Chondrocyte (in vitro differentiated cells): ENCODE measurements at regions not wholly inside any gene's neighbourhood (a gene's known extent, or its start where the extent isn't known, plus 50 kb on each side); places are given as distances from the start of the nearest gene placed in this dataset.

ENCODE experiments used
- DNase-seq: peaks from one replicate; pipeline ENCODE4 v3.0.0; 2021; ENCODE audit warnings: mixed read lengths, low spot score
- H3K27ac Mint-ChIP-seq: one replicate; pipeline ENCODE4 v1.8.0; 2021; ENCODE audit warnings: mild to moderate bottlenecking, moderate library complexity, mixed read lengths; ENCODE audit not compliant: unreplicated experiment
- H3K27me3 Mint-ChIP-seq: 2 replicates; pipeline ENCODE4 v1.8.0; 2021; ENCODE audit warnings: low read depth, mixed read lengths
- H3K36me3 Mint-ChIP-seq: 2 replicates; pipeline ENCODE4 v1.8.0; 2021; ENCODE audit warnings: low read depth, mixed read lengths
- H3K4me1 Mint-ChIP-seq: 2 replicates; pipeline ENCODE4 v1.8.0; 2021; ENCODE audit warnings: low read depth, mild to moderate bottlenecking, mixed read lengths
- H3K4me3 Mint-ChIP-seq: one replicate; pipeline ENCODE4 v1.8.0; 2021; ENCODE audit warnings: mild to moderate bottlenecking, moderate library complexity, mixed read lengths; ENCODE audit not compliant: unreplicated experiment
- H3K9me3 Mint-ChIP-seq: 2 replicates; pipeline ENCODE4 v1.8.0; 2021; ENCODE audit warnings: low read depth, mixed read lengths
- TF ChIP-seq, protein P1 (sequence below): fragments of 200-600 bp; sonication (generic); IDR thresholded peaks from 2 replicates; pipeline ENCODE4 v1.5.0; 2021; ENCODE audit warnings: antibody characterized with exemption, mild to moderate bottlenecking, moderate library complexity

DNA sequence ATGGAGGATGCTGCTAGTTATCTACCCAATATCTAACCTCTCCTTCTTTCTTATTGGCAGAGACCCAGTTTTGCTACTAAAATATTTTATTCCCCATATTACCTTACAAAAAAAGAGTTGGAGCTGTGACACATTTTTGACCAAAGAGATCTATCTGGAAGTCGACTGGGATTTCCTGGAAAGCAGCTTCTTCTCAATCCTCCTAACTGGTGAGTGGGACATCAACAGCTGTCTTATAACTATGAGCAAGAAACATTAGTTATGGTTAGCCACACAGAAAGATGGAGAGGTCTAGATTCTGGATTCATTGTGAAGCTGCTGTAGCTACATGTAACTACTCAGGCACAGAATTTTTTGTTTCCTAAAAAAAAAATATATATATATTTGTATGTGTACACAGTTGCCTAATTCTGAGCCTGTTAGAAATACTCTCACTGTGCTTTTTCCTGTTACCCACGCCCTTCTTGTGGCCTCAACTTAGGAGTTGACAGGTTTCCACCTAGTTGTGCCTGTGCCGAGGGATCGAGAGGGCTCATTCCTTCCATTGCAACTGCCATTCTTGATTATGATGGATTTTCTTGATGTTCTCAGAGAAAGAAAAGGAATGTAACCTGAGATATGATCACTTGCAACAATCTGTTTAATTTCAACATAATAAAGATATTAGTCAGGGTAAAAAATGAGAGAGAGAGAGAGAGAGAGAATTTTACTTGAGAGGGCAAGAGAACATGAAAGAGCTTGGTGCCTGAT is 142.0 kb downstream of the SLC17A6 start:
- DNase-seq, result no peak
- TF ChIP-seq, protein P1, sequence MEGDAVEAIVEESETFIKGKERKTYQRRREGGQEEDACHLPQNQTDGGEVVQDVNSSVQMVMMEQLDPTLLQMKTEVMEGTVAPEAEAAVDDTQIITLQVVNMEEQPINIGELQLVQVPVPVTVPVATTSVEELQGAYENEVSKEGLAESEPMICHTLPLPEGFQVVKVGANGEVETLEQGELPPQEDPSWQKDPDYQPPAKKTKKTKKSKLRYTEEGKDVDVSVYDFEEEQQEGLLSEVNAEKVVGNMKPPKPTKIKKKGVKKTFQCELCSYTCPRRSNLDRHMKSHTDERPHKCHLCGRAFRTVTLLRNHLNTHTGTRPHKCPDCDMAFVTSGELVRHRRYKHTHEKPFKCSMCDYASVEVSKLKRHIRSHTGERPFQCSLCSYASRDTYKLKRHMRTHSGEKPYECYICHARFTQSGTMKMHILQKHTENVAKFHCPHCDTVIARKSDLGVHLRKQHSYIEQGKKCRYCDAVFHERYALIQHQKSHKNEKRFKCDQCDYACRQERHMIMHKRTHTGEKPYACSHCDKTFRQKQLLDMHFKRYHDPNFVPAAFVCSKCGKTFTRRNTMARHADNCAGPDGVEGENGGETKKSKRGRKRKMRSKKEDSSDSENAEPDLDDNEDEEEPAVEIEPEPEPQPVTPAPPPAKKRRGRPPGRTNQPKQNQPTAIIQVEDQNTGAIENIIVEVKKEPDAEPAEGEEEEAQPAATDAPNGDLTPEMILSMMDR, result no peak
- H3K36me3 Mint-ChIP-seq, result no peaks in the 10 kb centered on the region
- H3K4me1 Mint-ChIP-seq, result peaks cover 34% of the 10 kb centered on the region
- H3K27me3 Mint-ChIP-seq, result peaks cover 1% of the 10 kb centered on the region
- H3K9me3 Mint-ChIP-seq, result no peaks in the 10 kb centered on the region
- no peak overlapping the region for H3K4me3 Mint-ChIP-seq
- H3K27ac Mint-ChIP-seq, result no peak overlapping the region

DNA sequence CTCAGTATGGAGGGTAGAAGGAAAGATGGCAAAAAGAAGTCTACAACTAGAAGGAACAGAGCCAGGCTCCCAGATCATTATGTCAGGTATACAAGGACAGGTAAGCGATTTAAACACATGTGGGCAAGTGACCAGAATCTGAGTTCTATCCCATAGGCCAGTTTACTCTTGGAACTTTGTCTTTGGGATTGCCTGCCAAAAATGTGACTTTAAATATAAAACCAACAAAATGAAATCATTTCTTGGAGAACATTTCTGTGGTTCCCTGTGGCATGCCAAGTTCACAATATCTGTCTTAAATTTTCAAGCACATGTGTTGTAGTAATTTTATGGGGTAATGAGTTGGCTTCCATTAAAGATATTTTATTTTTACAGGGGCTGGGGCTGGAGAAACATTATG is 141.0 kb downstream of the SLC17A6 start:
- H3K4me1 Mint-ChIP-seq, result peaks cover 34% of the 10 kb centered on the region
- no peaks in the 10 kb centered on the region for H3K36me3 Mint-ChIP-seq
- H3K4me3 Mint-ChIP-seq, result no peak overlapping the region
- H3K27ac Mint-ChIP-seq, result peak overlapping the region; percentile 29
- peaks cover 1% of the 10 kb centered on the region for H3K27me3 Mint-ChIP-seq
- DNase-seq, result no peak
- TF ChIP-seq, protein P1, result no peak
- no peaks in the 10 kb centered on the region for H3K9me3 Mint-ChIP-seq

DNA sequence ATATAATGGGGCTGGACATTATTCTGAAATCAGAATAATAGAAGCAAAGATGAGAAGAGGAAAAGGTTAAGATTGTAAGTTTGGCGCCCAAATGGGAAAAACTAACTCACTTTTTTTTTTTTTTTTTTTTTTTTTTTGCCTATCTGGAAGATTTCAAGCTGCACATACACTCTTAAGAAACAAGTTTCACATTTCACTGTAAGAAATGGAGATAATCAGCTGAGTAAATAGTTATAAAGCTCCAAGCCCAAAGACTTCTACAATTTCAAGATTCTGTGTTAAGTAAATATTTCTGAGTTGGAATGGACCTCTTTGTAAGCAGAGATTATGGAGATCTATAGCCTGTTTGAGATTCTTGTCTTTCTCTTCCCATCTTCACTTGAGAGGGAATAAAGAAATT is 140.0 kb downstream of the SLC17A6 start:
- Mint-ChIP-seq H3K27ac (no peak overlapping the region), H3K9me3 (no peaks in the 10 kb centered on the region), H3K27me3 (peaks cover 1% of the 10 kb centered on the region), H3K4me1 (peaks cover 34% of the 10 kb centered on the region), H3K36me3 (no peaks in the 10 kb centered on the region), H3K4me3 (no peak overlapping the region)
- TF ChIP-seq, protein P1, result no peak
- no peak for DNase-seq

DNA sequence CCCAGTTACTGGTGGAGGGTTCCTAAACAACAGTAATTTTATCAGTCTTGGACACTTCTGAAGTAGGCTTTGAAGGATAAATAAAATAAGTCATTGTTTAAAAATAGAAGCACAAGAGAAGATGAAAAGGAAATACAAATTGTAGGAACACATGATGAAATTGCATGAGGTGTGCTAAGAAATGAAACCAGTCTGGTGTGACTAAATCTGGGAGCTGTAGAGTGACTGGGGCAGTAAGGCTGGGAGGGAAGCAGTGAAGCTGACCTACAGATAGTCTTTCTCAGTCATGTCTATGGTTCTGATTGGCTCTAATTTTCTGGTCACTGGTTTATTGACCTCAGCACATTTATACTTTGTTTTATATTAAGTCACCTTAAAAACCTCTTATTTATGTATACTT is 139.1 kb downstream of the SLC17A6 start:
- H3K27ac Mint-ChIP-seq, result no peak overlapping the region
- TF ChIP-seq, protein P1, result no peak
- H3K4me1 Mint-ChIP-seq, result peaks cover 34% of the 10 kb centered on the region
- H3K9me3 Mint-ChIP-seq, result no peaks in the 10 kb centered on the region
- no peak for DNase-seq
- H3K36me3 Mint-ChIP-seq, result no peaks in the 10 kb centered on the region
- H3K4me3 Mint-ChIP-seq, result no peak overlapping the region
- H3K27me3 Mint-ChIP-seq, result peaks cover 3% of the 10 kb centered on the region

DNA sequence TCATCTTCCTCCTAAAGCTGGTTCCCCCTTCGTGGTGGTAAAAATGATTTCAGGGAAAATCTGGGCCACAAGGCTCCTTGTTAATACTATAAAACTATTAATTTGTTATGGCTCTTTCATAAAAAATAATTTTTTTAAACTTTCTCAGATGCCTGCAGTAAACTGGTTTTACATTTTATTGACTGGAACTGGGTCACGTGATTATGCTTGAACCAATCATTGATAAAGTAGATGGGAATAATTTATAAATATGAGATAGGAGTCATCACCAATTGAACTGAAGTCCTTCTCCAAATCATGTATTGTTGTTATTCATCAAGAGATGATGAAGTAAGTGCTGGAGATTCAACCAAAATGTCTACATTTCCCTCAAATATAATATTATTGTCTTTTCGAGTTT is 138.4 kb downstream of the SLC17A6 start:
- no peak overlapping the region for H3K27ac Mint-ChIP-seq
- H3K27me3 Mint-ChIP-seq, result peaks cover 2% of the 10 kb centered on the region
- peaks cover 34% of the 10 kb centered on the region for H3K4me1 Mint-ChIP-seq
- H3K36me3 Mint-ChIP-seq, result no peaks in the 10 kb centered on the region
- no peaks in the 10 kb centered on the region for H3K9me3 Mint-ChIP-seq
- H3K4me3 Mint-ChIP-seq, result no peak overlapping the region
- DNase-seq, result no peak
- TF ChIP-seq, protein P1, result no peak
